HepG2 (cell line): ENCODE measurements at regions not wholly inside any gene's neighbourhood (a gene's known extent, or its start where the extent isn't known, plus 50 kb on each side); places are given as distances from the start of the nearest gene placed in this dataset.

Experiments
- ATAC-seq: fragments of 200-7000 bp; cut with Tn5 transposase; 3 replicates; pipeline ENCODE4 v1.9.1; 2020; ENCODE audit warnings: mild to moderate bottlenecking, moderate library complexity
- BruUV-seq: library from RNA; stranded (reverse); fragments of 400-500 nt; replicated peaks from 2 replicates; lab custom pipeline; 2021; lab: Mats Ljungman, UMichigan
- CTCF ChIA-PET: fragments of 300-600 bp; formaldehyde crosslinking; extraction: SDS; loops from one replicate; lab custom pipeline; 2021; ENCODE audit warnings: low total read pairs, inconsistent platforms, low intra/inter-chr PET ratio; lab: Yijun Ruan, JAX
- POLR2A ChIA-PET: fragments of 350-600 bp; sonication (Branson Sonifier 250); formaldehyde crosslinking; loops from one replicate; lab custom pipeline; 2020; ENCODE audit warnings: antibody characterized with exemption, inconsistent platforms; lab: Yijun Ruan, JAX
- DNase-seq: peaks from one replicate; pipeline ENCODE4 v3.0.0-alpha.2; 2015; ENCODE audit warnings: low spot score
- FAIRE-seq: peaks from 3 replicates; lab custom pipeline; 2011; peaks lifted over from hg19 to GRCh38; lab: Jason Lieb, UNC
- H2AFZ ChIP-seq: one replicate; pipeline ENCODE4 v1.6.1; 2011; ENCODE audit warnings: low read length, inconsistent platforms
- H3K27ac ChIP-seq: fragments of 300-600 bp; 3 replicates; pipeline ENCODE4 v1.8.0; 2011; ENCODE audit warnings: mixed run types, mild to moderate bottlenecking, mixed read lengths, low read length, inconsistent platforms; ENCODE audit not compliant: insufficient read depth; ENCODE audit errors: extremely low read length
- H3K27me3 ChIP-seq, 2 experiments: fragments of 200-600 bp in 1 of 2; 2 replicates in 1 of 2; 3 replicates in 1 of 2; pipeline versions ENCODE4 v1.6.0 to v1.8.0; 2011; ENCODE audit warnings: low read length in 2 of 2, mild to moderate bottlenecking in 2 of 2, moderate library complexity in 2 of 2, inconsistent platforms in 1 of 2; ENCODE audit not compliant: insufficient read depth in 2 of 2, control insufficient read depth in 1 of 2
- H3K36me3 ChIP-seq, 2 experiments: fragments of 200-600 bp in 1 of 2; replicated peaks in 1 of 2; 2 replicates in 1 of 2; 3 replicates in 1 of 2; pipeline versions ENCODE4 v1.5.1 to v1.8.0; 2011; ENCODE audit warnings: low read length in 2 of 2, inconsistent platforms in 1 of 2; ENCODE audit not compliant: insufficient read depth in 2 of 2, control insufficient read depth in 1 of 2
- H3K4me1 ChIP-seq: 2 replicates; pipeline ENCODE4 v1.5.1; 2012; ENCODE audit warnings: low read length, inconsistent platforms; ENCODE audit not compliant: insufficient read depth
- H3K4me2 ChIP-seq: 2 replicates; pipeline ENCODE4 v1.6.0; 2011; ENCODE audit warnings: low read depth, low read length, inconsistent platforms
- H3K4me3 ChIP-seq, 3 experiments: fragments of 200-600 bp in 1 of 3; sonication (generic), shearing (Covaris generic) in 1 of 3; replicated peaks in 1 of 3; 2 replicates each; pipeline ENCODE4 v1.5.1; 2011 to 2016; ENCODE audit warnings: low read length in 3 of 3, inconsistent platforms in 2 of 3, low read depth in 2 of 3, mild to moderate bottlenecking in 2 of 3, control low read depth in 1 of 3, mixed read lengths in 1 of 3; ENCODE audit not compliant: insufficient read depth in 1 of 3
- H3K79me2 ChIP-seq: one replicate; pipeline ENCODE4 v1.6.1; 2011; ENCODE audit warnings: low read length, inconsistent platforms; ENCODE audit not compliant: insufficient read depth
- H3K9ac ChIP-seq: 2 replicates; pipeline ENCODE4 v1.6.0; 2011; ENCODE audit warnings: mild to moderate bottlenecking, low read depth, low read length, inconsistent platforms; ENCODE audit not compliant: insufficient read depth
- H3K9me3 ChIP-seq: 2 replicates; pipeline ENCODE4 v1.5.1; 2012; ENCODE audit warnings: mild to moderate bottlenecking, low read length
- H4K20me1 ChIP-seq: 2 replicates; pipeline ENCODE4 v1.6.0; 2011; ENCODE audit warnings: inconsistent platforms, mild to moderate bottlenecking, low read length, moderate library complexity; ENCODE audit not compliant: insufficient read depth
- E2F2 ChIP-seq: sonication (generic); formaldehyde crosslinking; IDR thresholded peaks from 2 replicates; pipeline ENCODE4 v1.4.0; 2020; ENCODE audit warnings: missing genetic modification reagents, borderline replicate concordance
- EED ChIP-seq: sonication (generic); formaldehyde crosslinking; IDR thresholded peaks from 2 replicates; pipeline ENCODE4 v1.5.0; 2020; ENCODE audit warnings: mild to moderate bottlenecking, missing genetic modification reagents
- NFKB2 ChIP-seq: sonication (generic); formaldehyde crosslinking; IDR thresholded peaks from 2 replicates; pipeline ENCODE4 v1.4.0; 2020; ENCODE audit warnings: missing genetic modification reagents, borderline replicate concordance
- POLR2A ChIP-seq, 2 experiments: IDR thresholded peaks; 2 replicates each; pipeline ENCODE4 v1.6.1; 2011; ENCODE audit warnings: low read depth in 2 of 2, low read length in 2 of 2, mild to moderate bottlenecking in 1 of 2, moderate library complexity in 1 of 2; ENCODE audit not compliant: insufficient read depth in 1 of 2
- PRDM4 ChIP-seq: sonication (generic); formaldehyde crosslinking; IDR thresholded peaks from 2 replicates; pipeline ENCODE4 v1.9.0; 2021; ENCODE audit warnings: missing genetic modification reagents, borderline replicate concordance
- ZBTB20 ChIP-seq: sonication (generic); formaldehyde crosslinking; IDR thresholded peaks from 2 replicates; pipeline ENCODE4 v1.8.1; 2023; ENCODE audit warnings: missing genetic modification reagents, low read depth, mild to moderate bottlenecking, borderline replicate concordance
- ZNF256 ChIP-seq: sonication (generic); formaldehyde crosslinking; conservative IDR thresholded peaks from 2 replicates; pipeline ENCODE4 v1.4.0; 2020; ENCODE audit warnings: missing genetic modification reagents
- ZNF512B ChIP-seq: sonication (generic); formaldehyde crosslinking; IDR thresholded peaks from 2 replicates; pipeline ENCODE4 v1.5.1; 2020; ENCODE audit warnings: missing genetic modification reagents, mild to moderate bottlenecking, borderline replicate concordance
- ZNF577 ChIP-seq: sonication (generic); formaldehyde crosslinking; IDR thresholded peaks from 2 replicates; pipeline ENCODE4 v1.4.0; 2020; ENCODE audit warnings: mild to moderate bottlenecking, low read depth, missing genetic modification reagents, borderline replicate concordance
- ZNF841 ChIP-seq: sonication (generic); formaldehyde crosslinking; IDR thresholded peaks from 2 replicates; pipeline ENCODE4 v1.8.1; 2023; ENCODE audit warnings: missing genetic modification reagents, borderline replicate concordance
- WGBS: methylation state at CpG from one replicate; pipeline ENCODE4 v1.1.6; 2017; ENCODE audit warnings: low lambda C conversion rate; 5-methylcytosine and 5-hydroxymethylcytosine counted together
- in situ Hi-C: cut with HindIII; loops from 2 replicates; pipeline ENCODE4 v1.10.0; 2017; ENCODE audit warnings: low pct_unique_long_range_greater_than_20kb; ENCODE audit not compliant: extremely low pct_ligation_motif_present
- intact Hi-C: fragments of 100-400 bp; cut with micrococcal nuclease; formaldehyde crosslinking; loops from one replicate; pipeline ENCODE4 v1.10.0; 2022; ENCODE audit not compliant: unreplicated experiment

- Histone ChIP-seq H3K36me3 (no peaks in the 10 kb centered on the region), H3K9me3 (peaks cover 65% of the 10 kb centered on the region), H2AFZ (no peak overlapping the region), H3K4me1 (no peaks in the 10 kb centered on the region), H3K27ac (no peak overlapping the region), H3K27me3 (no peaks in the 10 kb centered on the region), H3K79me2 (no peaks in the 10 kb centered on the region), H3K4me3 (no peak overlapping the region), H3K4me2 (no peak overlapping the region)
- intact Hi-C loops (no loop called here), in situ Hi-C loops (no loop called here)
- DNase-seq (no peak), FAIRE-seq (no peak), ATAC-seq (no peak)
- CTCF ChIA-PET: no interaction called here
- no TSS peak for BruUV-seq
- TF ChIP-seq ZNF841 (CRISPR knock-in tag): no peak
- TF ChIP-seq ZNF256: no peak
- TF ChIP-seq NFKB2 (CRISPR knock-in tag): no peak
- no peak for TF ChIP-seq ZNF577 (CRISPR knock-in tag)
- TF ChIP-seq POLR2A (IDR thresholded peaks at IDR 0.05; ENCODE audit: insufficient read depth in 1 of 2, low read depth in 2 of 2, low read length in 2 of 2): no peak
- TF ChIP-seq, all 625 proteins: peak for 0
- H3K9ac ChIP-seq: no peak overlapping the region
- WGBS: 0% methylated on average over 1 of the region's 6 CpGs
- POLR2A ChIA-PET: no interaction called here
- no peaks in the 10 kb centered on the region for H4K20me1 ChIP-seq
These were observed 612.9 kb downstream of the DNAH5 start for GRCh38 chr5:13331585-13331984.

- no TSS peak for BruUV-seq
- 8% methylated on average over 1 of the region's 1 CpG for WGBS
- H2AFZ ChIP-seq: no peak overlapping the region
- H3K9ac ChIP-seq: no peak overlapping the region
- H3K9me3 ChIP-seq: peaks cover 66% of the 10 kb centered on the region
- intact Hi-C loops (no loop called here), in situ Hi-C loops (no loop called here)
- POLR2A ChIA-PET: no interaction called here
- FAIRE-seq: no peak
- CTCF ChIA-PET: no interaction called here
- no peak for ATAC-seq
- H3K4me1 ChIP-seq: no peaks in the 10 kb centered on the region
- no peaks in the 10 kb centered on the region for H3K27me3 ChIP-seq
- no peaks in the 10 kb centered on the region for H3K36me3 ChIP-seq
- H3K4me3 ChIP-seq: no peak overlapping the region
- H3K27ac ChIP-seq: no peak overlapping the region
- no peaks in the 10 kb centered on the region for H4K20me1 ChIP-seq
- no peak overlapping the region for H3K4me2 ChIP-seq
- DNase-seq: no peak
- H3K79me2 ChIP-seq: no peaks in the 10 kb centered on the region
- TF ChIP-seq E2F2: no peak
- TF ChIP-seq PRDM4 (CRISPR knock-in tag): no peak
- no peak for TF ChIP-seq ZNF512B (CRISPR knock-in tag)
- TF ChIP-seq EED (CRISPR knock-in tag): no peak
- TF ChIP-seq ZBTB20 (CRISPR knock-in tag): no peak
These were observed 616.2 kb downstream of the DNAH5 start for GRCh38 chr5:13328316-13328715.
